Activated CD4-positive, alpha-beta T cell treated with anti-CD3 and anti-CD28 coated beads, Interleukin-2, amount 50 U/mL, for 16 hours (primary cell): ENCODE measurements at regions not wholly inside any gene's neighbourhood (a gene's known extent, or its start where the extent isn't known, plus 50 kb on each side); places are given as distances from the start of the nearest gene placed in this dataset.

Experiments used
- DNase-seq: peaks from one replicate; pipeline ENCODE4 v3.0.0-alpha.2; 2020

GRCh38 chr3:459311-459670 is 262.7 kb downstream of the CHL1 start:
- DNase-seq = no peak

GRCh38 chr3:461006-461405 is 264.4 kb downstream of the CHL1 start:
- DNase-seq = no peak

- DNase-seq = no peak
These were observed 266.3 kb downstream of the CHL1 start for GRCh38 chr3:462851-463250.

GRCh38 chr3:463252-464192 is 267.0 kb downstream of the CHL1 start:
- no peak for DNase-seq

- DNase-seq = no peak
These were observed 267.7 kb downstream of the CHL1 start for GRCh38 chr3:464255-464654.

GRCh38 chr3:468172-468571 is 271.6 kb downstream of the CHL1 start:
- no peak for DNase-seq

GRCh38 chr3:473033-473800 is 276.7 kb downstream of the CHL1 start:
- no peak for DNase-seq

- DNase-seq = no peak
These were observed 278.3 kb downstream of the CHL1 start for GRCh38 chr3:474828-475227.

- DNase-seq = no peak
These were observed 283.5 kb downstream of the CHL1 start for GRCh38 chr3:480070-480469.

GRCh38 chr3:481111-481510 is 284.5 kb downstream of the CHL1 start:
- DNase-seq = no peak

- DNase-seq = no peak
These were observed 285.1 kb downstream of the CHL1 start for GRCh38 chr3:481680-482079.

- DNase-seq = no peak
These were observed 285.9 kb downstream of the CHL1 start for GRCh38 chr3:482479-482878.

- no peak for DNase-seq
These were observed 287.8 kb downstream of the CHL1 start for GRCh38 chr3:484341-484740.

- DNase-seq = no peak
These were observed 291.1 kb downstream of the CHL1 start for GRCh38 chr3:487614-488013.

GRCh38 chr3:492586-493316 is 296.2 kb downstream of the CHL1 start:
- DNase-seq = no peak

- no peak for DNase-seq
These were observed 297.6 kb downstream of the CHL1 start for GRCh38 chr3:494190-494589.

GRCh38 chr3:498487-498886 is 301.9 kb downstream of the CHL1 start:
- DNase-seq = no peak

GRCh38 chr3:499001-499761 is 302.6 kb downstream of the CHL1 start:
- DNase-seq = no peak

GRCh38 chr3:502486-502885 is 305.9 kb downstream of the CHL1 start:
- no peak for DNase-seq

GRCh38 chr3:513301-513700 is 316.7 kb downstream of the CHL1 start:
- DNase-seq = no peak

GRCh38 chr3:514192-514591 is 317.6 kb downstream of the CHL1 start:
- DNase-seq = no peak

GRCh38 chr3:519026-519425 is 322.5 kb downstream of the CHL1 start:
- DNase-seq = no peak

GRCh38 chr3:522888-523287 is 326.3 kb downstream of the CHL1 start:
- DNase-seq = no peak
